HEK293T (cell line): ENCODE measurements at regions not wholly inside any gene's neighbourhood (a gene's known extent, or its start where the extent isn't known, plus 50 kb on each side); places are given as distances from the start of the nearest gene placed in this dataset.

ENCODE experiments used
- BHLHE40 ChIP-seq: fragments of 450-650 bp; IDR thresholded peaks from 2 replicates; pipeline ENCODE4 v1.6.1; 2016; ENCODE audit warnings: mild to moderate bottlenecking, moderate library complexity, borderline replicate concordance
- ELF4 ChIP-seq: fragments of 450-650 bp; IDR thresholded peaks from 2 replicates; pipeline ENCODE4 v1.6.1; 2017; ENCODE audit warnings: antibody characterized with exemption
- FOXM1 ChIP-seq: fragments of 450-650 bp; IDR thresholded peaks from 2 replicates; pipeline ENCODE4 v1.6.1; 2017; ENCODE audit warnings: mild to moderate bottlenecking, borderline replicate concordance
- TARDBP ChIP-seq: fragments of 450-650 bp; IDR thresholded peaks from 2 replicates; pipeline ENCODE4 v1.6.1; 2016

- TF ChIP-seq TARDBP (no peak), FOXM1 (no peak), ELF4 (no peak), BHLHE40 (no peak)
These were observed 207.7 kb downstream of the YTHDC2 start for GRCh38 chr5:113721171-113721570.
